Stomach smooth muscle (tissue), 2 donors: ENCODE measurements at regions not wholly inside any gene's neighbourhood (a gene's known extent, or its start where the extent isn't known, plus 50 kb on each side); places are given as distances from the start of the nearest gene placed in this dataset.

ENCODE experiments used
- H3K27ac ChIP-seq: one replicate; pipeline ENCODE4 v1.7.0; 2013; ENCODE audit warnings: mild to moderate bottlenecking, low read length, inconsistent platforms
- H3K27me3 ChIP-seq, 2 donors: one replicate each; pipeline ENCODE4 v1.7.0; 2013; ENCODE audit warnings: low read length in 2 of 2; ENCODE audit not compliant: insufficient read depth in 2 of 2, control insufficient read depth in 1 of 2
- H3K36me3 ChIP-seq, 2 donors: one replicate each; pipeline ENCODE4 v1.7.0; 2013; ENCODE audit warnings: low read length in 2 of 2; ENCODE audit not compliant: control insufficient read depth in 2 of 2, insufficient read depth in 2 of 2
- H3K4me1 ChIP-seq: one replicate; pipeline ENCODE4 v1.7.0; 2013; ENCODE audit warnings: low read length; ENCODE audit not compliant: control insufficient read depth, insufficient read depth
- H3K4me3 ChIP-seq, 2 donors: one replicate each; pipeline ENCODE4 v1.7.0; 2013; ENCODE audit warnings: low read length in 2 of 2
- H3K9ac ChIP-seq, 2 donors: one replicate each; pipeline ENCODE4 v1.7.0; 2013; ENCODE audit warnings: low read length in 2 of 2, mild to moderate bottlenecking in 1 of 2
- H3K9me3 ChIP-seq, 2 donors: one replicate each; pipeline ENCODE4 v1.7.0; 2013; ENCODE audit warnings: low read length in 2 of 2; ENCODE audit not compliant: control insufficient read depth in 2 of 2
- donor health status: healthy.
- donor health status: Pancreatic carcinoma.

DNA sequence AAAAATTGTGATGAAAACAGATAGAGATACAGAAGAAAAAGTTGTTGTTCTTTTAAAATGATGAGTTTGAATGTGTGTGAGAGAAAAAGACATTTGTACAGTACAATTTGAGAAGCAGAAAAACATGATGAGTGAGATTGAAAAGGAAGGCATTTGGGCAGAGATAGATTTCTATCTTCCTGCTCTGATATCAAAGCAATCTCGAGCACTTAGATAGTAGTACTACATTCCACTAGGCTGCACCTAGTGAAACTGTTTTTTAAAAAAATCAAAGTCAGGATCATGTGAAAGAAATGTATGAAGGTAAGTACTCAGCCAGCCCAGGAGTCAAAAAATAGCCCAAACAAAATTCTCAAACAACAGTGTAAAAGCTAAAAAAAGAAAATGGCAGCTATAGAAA lies 104.1 kb upstream of the UBE2E2 start:
- Histone ChIP-seq H3K27ac (no peak overlapping the region), H3K4me3 (no peak overlapping the region), H3K9me3 (no peaks in the 10 kb centered on the region), H3K9ac (no peak overlapping the region), H3K27me3 (no peaks in the 10 kb centered on the region), H3K4me1 (no peaks in the 10 kb centered on the region), H3K36me3 (no peaks in the 10 kb centered on the region)

- Histone ChIP-seq H3K9me3 (no peaks in the 10 kb centered on the region), H3K27me3 (no peaks in the 10 kb centered on the region), H3K4me3 (no peak overlapping the region), H3K9ac (no peak overlapping the region), H3K27ac (no peak overlapping the region), H3K4me1 (no peaks in the 10 kb centered on the region), H3K36me3 (no peaks in the 10 kb centered on the region)
Measured at GRCh38 chr3:23099677-23100076, 103.5 kb upstream of the UBE2E2 start.

DNA sequence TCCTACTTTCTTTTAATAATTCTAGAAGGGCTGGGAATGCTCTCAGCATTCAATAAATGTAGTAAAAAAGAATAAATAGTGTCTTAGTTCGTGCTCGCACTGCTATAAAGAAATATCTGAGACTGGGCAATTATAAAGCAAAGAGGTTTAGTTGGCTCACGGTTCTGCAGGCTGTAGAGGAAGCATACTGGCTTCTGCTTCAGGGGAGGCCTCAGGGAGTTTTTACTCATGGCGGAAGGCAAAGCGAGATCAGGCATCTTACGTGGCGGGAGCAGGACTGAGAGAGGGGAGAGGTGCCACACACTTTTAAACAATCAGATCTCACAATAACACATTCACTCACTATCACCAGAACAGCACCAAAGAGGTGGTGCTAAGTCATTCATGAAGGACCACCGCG lies 103.0 kb upstream of the UBE2E2 start:
- H3K4me3 ChIP-seq: no peak overlapping the region
- H3K9me3 ChIP-seq: no peaks in the 10 kb centered on the region
- no peaks in the 10 kb centered on the region for H3K27me3 ChIP-seq
- no peaks in the 10 kb centered on the region for H3K4me1 ChIP-seq
- no peak overlapping the region for H3K27ac ChIP-seq
- H3K36me3 ChIP-seq: no peaks in the 10 kb centered on the region
- no peak overlapping the region for H3K9ac ChIP-seq

- Histone ChIP-seq H3K4me3 (no peak overlapping the region), H3K36me3 (no peaks in the 10 kb centered on the region), H3K9me3 (no peaks in the 10 kb centered on the region), H3K4me1 (no peaks in the 10 kb centered on the region), H3K27ac (no peak overlapping the region), H3K27me3 (no peaks in the 10 kb centered on the region), H3K9ac (no peak overlapping the region)
Measured at GRCh38 chr3:23103764-23104163, 99.4 kb upstream of the UBE2E2 start.

DNA sequence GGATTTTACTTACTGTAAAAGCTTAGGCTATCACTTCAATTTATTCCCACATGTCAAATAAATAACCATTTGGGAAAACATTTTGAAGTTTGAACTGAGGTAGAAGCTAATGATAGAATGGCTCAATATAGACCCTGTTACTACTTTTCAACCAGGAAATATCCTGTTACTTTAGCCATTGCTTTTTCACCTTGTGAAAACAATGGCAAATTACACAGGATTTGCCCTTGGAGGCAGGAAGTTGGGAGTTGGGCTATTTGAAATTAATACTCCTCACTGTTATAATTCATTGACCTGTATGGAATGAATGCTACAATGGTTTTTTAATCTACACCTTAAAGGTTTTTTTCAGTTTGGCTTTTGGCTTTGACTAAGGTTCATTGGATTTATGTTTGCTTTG lies 98.1 kb upstream of the UBE2E2 start:
- Histone ChIP-seq H3K9ac (no peak overlapping the region), H3K36me3 (no peaks in the 10 kb centered on the region), H3K27me3 (no peaks in the 10 kb centered on the region), H3K4me3 (no peak overlapping the region), H3K4me1 (no peaks in the 10 kb centered on the region), H3K9me3 (no peaks in the 10 kb centered on the region), H3K27ac (no peak overlapping the region)

DNA sequence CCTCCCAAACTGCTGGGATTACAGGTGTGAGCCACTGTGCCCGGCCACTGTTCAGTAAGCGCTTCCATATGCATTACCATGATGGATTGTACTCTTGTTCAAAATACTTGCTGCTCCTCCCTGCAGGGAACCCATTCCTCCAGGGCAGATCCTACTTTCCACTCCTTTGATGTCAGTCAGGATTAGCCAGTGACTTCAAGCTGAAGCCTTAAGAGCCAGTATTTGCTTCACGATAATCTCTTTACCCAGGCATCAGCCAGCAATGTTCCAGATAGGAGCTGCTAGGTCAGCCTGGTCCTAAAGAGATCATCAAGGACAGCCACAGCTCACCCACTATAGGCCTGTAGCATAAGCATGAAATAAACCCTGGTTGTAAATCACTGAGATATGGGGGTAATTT lies 96.5 kb upstream of the UBE2E2 start:
- Histone ChIP-seq H3K27me3 (no peaks in the 10 kb centered on the region), H3K27ac (no peak overlapping the region), H3K9me3 (no peaks in the 10 kb centered on the region), H3K36me3 (no peaks in the 10 kb centered on the region), H3K9ac (no peak overlapping the region), H3K4me3 (no peak overlapping the region), H3K4me1 (no peaks in the 10 kb centered on the region)

GRCh38 chr3:23107221-23107620 lies 95.9 kb upstream of the UBE2E2 start:
- H3K36me3 ChIP-seq: no peaks in the 10 kb centered on the region
- H3K27me3 ChIP-seq: no peaks in the 10 kb centered on the region

DNA sequence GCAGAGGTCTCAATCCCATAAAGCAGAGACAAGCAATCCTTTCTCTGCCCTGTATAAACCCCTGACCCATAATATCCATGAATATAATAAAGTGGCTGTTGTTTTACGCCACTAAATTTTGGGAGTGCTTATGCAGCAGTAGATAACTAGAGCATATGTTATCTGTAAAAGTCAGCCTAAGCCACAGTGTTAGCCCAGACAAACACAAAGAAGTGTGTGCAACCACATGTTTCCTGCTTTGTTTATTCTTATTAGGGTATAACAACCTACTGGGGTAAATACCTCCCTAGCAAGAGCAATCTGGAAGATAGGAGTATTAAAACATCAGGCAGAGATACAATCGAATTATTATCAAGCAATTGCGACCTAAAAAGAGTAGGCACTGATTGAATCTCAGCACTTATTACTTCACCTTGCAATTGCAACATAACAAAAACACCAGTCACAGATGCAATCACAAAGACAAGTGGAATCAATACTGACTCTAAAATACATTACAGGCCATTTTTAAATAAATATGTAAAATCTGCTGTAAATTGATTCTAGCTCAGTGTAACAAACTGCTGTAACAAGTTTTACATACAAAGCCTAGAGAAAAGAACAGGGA lies 94.6 kb upstream of the UBE2E2 start:
- peaks cover 4% of the 10 kb centered on the region for H3K4me1 ChIP-seq
- no peaks in the 10 kb centered on the region for H3K27me3 ChIP-seq
- H3K9me3 ChIP-seq: no peaks in the 10 kb centered on the region
- H3K4me3 ChIP-seq: no peak overlapping the region
- H3K9ac ChIP-seq: no peak overlapping the region
- no peaks in the 10 kb centered on the region for H3K36me3 ChIP-seq
- no peak overlapping the region for H3K27ac ChIP-seq

More at GRCh38 chr3:23107221-23107620, 95.9 kb upstream of the UBE2E2 start:
- Histone ChIP-seq H3K4me3 (no peak overlapping the region), H3K4me1 (no peaks in the 10 kb centered on the region), H3K9ac (no peak overlapping the region), H3K27ac (no peak overlapping the region), H3K9me3 (no peaks in the 10 kb centered on the region)

DNA sequence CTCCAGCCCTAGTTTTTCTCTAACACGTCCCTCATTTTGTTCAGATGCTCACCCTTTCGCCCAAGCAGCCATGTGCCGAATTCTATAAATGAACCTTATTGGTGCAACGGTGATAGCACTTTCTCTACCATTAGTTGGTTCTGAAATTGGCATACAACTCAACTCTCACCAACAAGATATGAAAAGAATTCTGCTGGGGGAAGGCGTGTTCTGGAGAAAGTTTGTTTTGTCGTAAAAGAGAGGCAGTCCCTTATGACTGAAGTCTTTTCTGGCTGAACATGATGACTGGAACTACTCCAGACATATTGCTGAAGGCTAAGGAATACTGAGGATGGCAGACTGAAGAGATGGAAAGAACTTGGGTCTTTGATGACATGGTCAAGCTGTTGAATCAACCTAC lies 91.8 kb upstream of the UBE2E2 start:
- Histone ChIP-seq H3K9me3 (no peaks in the 10 kb centered on the region), H3K4me1 (peaks cover 5% of the 10 kb centered on the region), H3K4me3 (no peak overlapping the region), H3K9ac (no peak overlapping the region), H3K36me3 (no peaks in the 10 kb centered on the region), H3K27ac (no peak overlapping the region), H3K27me3 (no peaks in the 10 kb centered on the region)

- Histone ChIP-seq H3K36me3 (no peaks in the 10 kb centered on the region), H3K9ac (no peak overlapping the region), H3K4me3 (no peak overlapping the region), H3K4me1 (peaks cover 5% of the 10 kb centered on the region), H3K9me3 (no peaks in the 10 kb centered on the region), H3K27ac (no peak overlapping the region), H3K27me3 (no peaks in the 10 kb centered on the region)
Measured at GRCh38 chr3:23111797-23112196, 91.3 kb upstream of the UBE2E2 start.

GRCh38 chr3:23112491-23112890 lies 90.6 kb upstream of the UBE2E2 start:
- peaks cover 5% of the 10 kb centered on the region for H3K4me1 ChIP-seq
- no peaks in the 10 kb centered on the region for H3K9me3 ChIP-seq
- no peak overlapping the region for H3K9ac ChIP-seq
- H3K36me3 ChIP-seq: no peaks in the 10 kb centered on the region
- H3K4me3 ChIP-seq: no peak overlapping the region
- no peaks in the 10 kb centered on the region for H3K27me3 ChIP-seq
- H3K27ac ChIP-seq: no peak overlapping the region
